Left lung (tissue), 4 donors: ENCODE measurements at regions not wholly inside any gene's neighbourhood (a gene's known extent, or its start where the extent isn't known, plus 50 kb on each side); places are given as distances from the start of the nearest gene placed in this dataset.

Source experiments
- ATAC-seq: fragments of 200-7000 bp; cut with Tn5 transposase; one replicate; pipeline ENCODE4 v1.9.1; 2020; ENCODE audit warnings: moderate library complexity
- DNase-seq, 4 donors: peaks; one replicate each; pipeline ENCODE4 v3.0.0-alpha.2; 2013 to 2020
- H3K27ac ChIP-seq, 2 donors: fragments of 200-600 bp; sonication (generic) in 1 of 2; one replicate each; pipeline versions ENCODE4 v1.5.0 to v1.8.0; 2020 to 2021
- H3K27me3 ChIP-seq, 2 donors: fragments of 200-600 bp; sonication (generic) in 1 of 2; one replicate each; pipeline versions ENCODE4 v1.5.0 to v1.8.0; 2020 to 2021
- H3K36me3 ChIP-seq, 2 donors: fragments of 200-600 bp; sonication (generic) in 1 of 2; one replicate each; pipeline versions ENCODE4 v1.5.0 to v1.8.0; 2020 to 2021
- H3K4me1 ChIP-seq, 2 donors: fragments of 200-600 bp; one replicate each; pipeline ENCODE4 v1.8.0; 2021
- H3K4me3 ChIP-seq, 2 donors: fragments of 200-600 bp; sonication (generic) in 1 of 2; one replicate each; pipeline versions ENCODE4 v1.5.0 to v1.8.0; 2020 to 2021; ENCODE audit warnings: mild to moderate bottlenecking in 1 of 2
- H3K9me3 ChIP-seq, 2 donors: fragments of 200-600 bp; sonication (generic) in 1 of 2; one replicate each; pipeline versions ENCODE4 v1.5.0 to v1.8.0; 2020 to 2021
- CTCF ChIP-seq, 2 donors: fragments of 200-600 bp; sonication (generic) in 1 of 2; IDR thresholded peaks; one replicate each; pipeline versions ENCODE4 v1.5.0 to v1.8.0; 2021; ENCODE audit warnings: antibody characterized with exemption in 2 of 2
- intact Hi-C, 2 donors: fragments of 100-400 bp; cut with DNase I; formaldehyde crosslinking; loops; one replicate each; pipeline versions ENCODE4 v1.11.2 to v1.14.2; 2022
- donor health status: DM: no; HTN: yes; CAD: no.
- donor health status: DM: no; HTN: no; CAD: no.

GRCh38 chr18:50453014-50453680 is 78.3 kb downstream of the SKA1 start:
- no peaks in the 10 kb centered on the region for H3K36me3 ChIP-seq
- no peaks in the 10 kb centered on the region for H3K27me3 ChIP-seq
- no peak overlapping the region for H3K27ac ChIP-seq
- intact Hi-C loops = no loop called here
- no peaks in the 10 kb centered on the region for H3K4me1 ChIP-seq
- ATAC-seq (no peak), DNase-seq (no peak)
- no peak for TF ChIP-seq CTCF (IDR thresholded peaks at IDR 0.05)
- H3K4me3 ChIP-seq = no peak overlapping the region
- no peaks in the 10 kb centered on the region for H3K9me3 ChIP-seq

GRCh38 chr18:50453732-50454131 is 78.9 kb downstream of the SKA1 start:
- intact Hi-C loops = no loop called here
- ATAC-seq = no peak
- Histone ChIP-seq H3K4me3 (no peak overlapping the region), H3K9me3 (no peaks in the 10 kb centered on the region), H3K27ac (no peak overlapping the region), H3K27me3 (no peaks in the 10 kb centered on the region), H3K4me1 (no peaks in the 10 kb centered on the region), H3K36me3 (no peaks in the 10 kb centered on the region)
- no peak for DNase-seq
- no peak for TF ChIP-seq CTCF (IDR thresholded peaks at IDR 0.05)

- Histone ChIP-seq H3K27ac (no peak overlapping the region), H3K27me3 (no peaks in the 10 kb centered on the region), H3K36me3 (no peaks in the 10 kb centered on the region), H3K4me1 (no peaks in the 10 kb centered on the region), H3K4me3 (no peak overlapping the region), H3K9me3 (no peaks in the 10 kb centered on the region)
- intact Hi-C loops = no loop called here
- ATAC-seq (no peak), DNase-seq (no peak)
- TF ChIP-seq CTCF (IDR thresholded peaks at IDR 0.05) = no peak
These were observed 79.6 kb downstream of the SKA1 start for GRCh38 chr18:50454387-50454988.

- Histone ChIP-seq H3K36me3 (no peaks in the 10 kb centered on the region), H3K27me3 (no peaks in the 10 kb centered on the region), H3K9me3 (no peaks in the 10 kb centered on the region), H3K4me3 (no peak overlapping the region), H3K27ac (no peak overlapping the region), H3K4me1 (no peaks in the 10 kb centered on the region)
- ATAC-seq (no peak), DNase-seq (no peak)
- intact Hi-C loops = no loop called here
- no peak for TF ChIP-seq CTCF (IDR thresholded peaks at IDR 0.05)
These were observed 81.4 kb downstream of the SKA1 start for GRCh38 chr18:50456285-50456684.

- Histone ChIP-seq H3K27me3 (no peaks in the 10 kb centered on the region), H3K4me1 (no peaks in the 10 kb centered on the region), H3K27ac (no peak overlapping the region), H3K9me3 (no peaks in the 10 kb centered on the region), H3K4me3 (no peak overlapping the region), H3K36me3 (no peaks in the 10 kb centered on the region)
- DNase-seq (no peak), ATAC-seq (no peak)
- intact Hi-C loops = no loop called here
- no peak for TF ChIP-seq CTCF (IDR thresholded peaks at IDR 0.05)
These were observed 82.8 kb downstream of the SKA1 start for GRCh38 chr18:50457639-50458038.
